GM19240 (cell line): ENCODE measurements at regions not wholly inside any gene's neighbourhood (a gene's known extent, or its start where the extent isn't known, plus 50 kb on each side); places are given as distances from the start of the nearest gene placed in this dataset.
"Not testable (repeated sequence)": the region's sequence is repeated elsewhere in the genome, so short reads cannot be mapped to it uniquely, and the experiment has no call there.

ENCODE experiments used
- DNase-seq: peaks from one replicate; pipeline ENCODE4 v3.0.0; 2011; ENCODE audit warnings: low spot score; ENCODE audit not compliant: insufficient read length

DNA sequence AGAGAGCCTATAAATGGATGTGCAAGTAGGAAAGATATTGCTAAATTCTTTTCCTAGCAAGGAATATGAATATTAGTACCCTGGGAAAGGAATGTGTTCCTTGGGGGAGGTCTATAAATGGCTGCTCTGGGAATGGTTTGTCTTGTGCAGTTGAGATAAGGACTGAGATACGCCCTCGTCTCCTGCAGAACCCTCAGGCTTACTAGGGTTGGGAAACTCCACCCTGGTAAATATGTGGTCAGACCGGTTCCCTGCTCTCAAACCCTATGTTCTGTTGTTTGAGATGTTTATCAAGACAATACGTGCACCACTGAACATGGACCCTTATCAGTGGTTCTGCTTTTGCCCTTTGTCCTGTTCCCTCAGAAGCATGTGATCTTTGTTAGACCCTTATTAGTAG lies 1698.9 kb downstream of the GRIK2 start:
- DNase-seq, result not testable (repeated sequence)

- no peak for DNase-seq
These were observed 1692.3 kb downstream of the GRIK2 start for GRCh38 chr6:103085801-103086200.

DNA sequence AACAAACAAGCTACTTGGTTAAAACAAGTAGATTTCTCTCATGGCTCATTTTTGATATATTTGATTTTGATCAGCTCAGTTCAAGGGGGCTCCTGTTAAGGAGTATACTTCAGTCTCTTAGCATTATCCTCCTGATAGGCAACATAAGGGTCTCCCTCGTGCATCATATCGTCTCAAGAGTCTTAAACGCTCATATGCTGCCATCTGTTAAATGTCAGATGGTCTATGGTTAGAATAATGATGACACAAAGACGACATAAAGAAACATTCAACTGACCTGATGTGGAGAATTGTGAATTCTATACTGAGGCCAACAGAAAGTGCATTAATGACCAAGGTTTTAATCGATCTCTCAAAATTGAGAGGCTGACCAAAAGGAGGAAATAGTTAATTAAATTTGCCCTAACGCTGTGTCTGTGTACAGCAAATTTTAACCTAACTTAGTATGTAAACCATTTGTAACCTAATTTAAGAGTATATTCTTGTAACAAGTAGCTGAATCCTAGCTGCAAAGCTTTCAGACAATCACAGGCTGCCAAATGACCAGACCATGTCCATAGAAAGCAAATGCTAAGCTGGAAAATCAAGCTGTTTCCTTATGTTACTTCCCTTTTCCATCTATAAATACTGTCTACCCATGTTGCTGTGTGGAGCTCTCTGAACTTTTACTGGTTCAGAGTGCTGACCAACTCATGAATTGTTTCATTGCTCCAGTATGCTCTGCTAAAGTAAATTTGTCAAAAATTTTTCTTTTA lies 1688.5 kb downstream of the GRIK2 start:
- DNase-seq, result no peak

DNA sequence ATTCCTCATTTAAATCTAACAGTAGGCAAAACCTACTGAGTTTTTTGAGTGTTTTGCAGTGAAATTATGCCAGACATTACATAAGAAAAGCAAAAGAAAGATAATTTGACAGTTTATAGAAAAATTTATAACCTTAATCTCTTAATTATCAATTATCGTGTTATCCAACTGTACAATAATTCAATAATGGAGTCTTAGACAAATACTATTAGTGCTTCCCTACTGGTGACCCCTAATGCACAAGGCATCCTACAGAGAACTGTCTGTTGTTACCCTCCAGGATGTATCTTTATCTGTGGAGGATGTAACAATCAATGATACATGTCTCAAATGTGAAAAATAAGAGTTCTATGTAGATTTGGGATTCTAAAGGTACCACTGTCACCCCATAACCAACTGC lies 1687.6 kb downstream of the GRIK2 start:
- no peak for DNase-seq

DNA sequence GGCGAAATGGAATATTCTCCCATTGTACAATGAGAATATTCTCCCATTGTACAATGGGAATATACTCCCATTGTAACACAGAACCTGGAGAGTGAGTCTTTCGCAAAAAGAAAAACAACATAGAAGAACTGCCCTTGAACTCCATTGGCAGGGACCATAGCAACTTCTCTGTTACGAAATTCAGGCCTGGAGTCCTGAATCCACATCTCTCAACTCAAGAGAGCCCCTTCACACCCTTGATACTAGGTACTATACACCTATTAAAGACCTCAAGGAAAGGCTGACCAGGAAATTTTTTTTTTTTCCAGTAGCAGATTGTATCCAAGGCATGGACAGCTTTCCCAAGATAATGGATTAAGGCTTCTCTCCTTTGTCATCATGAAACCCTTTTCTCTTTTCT lies 1687.0 kb downstream of the GRIK2 start:
- no peak for DNase-seq

- no peak for DNase-seq
These were observed 1686.4 kb downstream of the GRIK2 start for GRCh38 chr6:103079867-103080266.

GRCh38 chr6:103062136-103062535 lies 1668.6 kb downstream of the GRIK2 start:
- DNase-seq, result no peak

- DNase-seq, result no peak
These were observed 1654.1 kb downstream of the GRIK2 start for GRCh38 chr6:103047567-103047966.

DNA sequence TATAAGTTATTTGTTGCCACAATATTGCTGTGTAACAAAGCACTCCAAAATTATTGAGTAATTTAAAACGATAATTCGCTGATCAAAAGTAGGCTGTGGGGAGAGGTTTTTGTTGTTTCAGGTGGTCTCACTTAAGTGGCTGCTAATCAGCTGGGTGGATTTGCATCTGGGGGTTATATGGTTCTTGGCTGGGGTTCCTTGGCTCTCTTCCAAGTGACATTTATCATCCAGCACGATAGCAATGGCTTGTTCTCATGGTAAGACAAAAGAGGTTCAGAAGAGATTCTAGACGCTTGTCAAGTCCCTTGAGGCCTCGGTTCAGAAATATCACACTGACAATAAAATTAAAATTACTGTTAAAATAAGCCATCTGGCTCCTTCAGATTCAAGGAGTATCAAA lies 1648.8 kb downstream of the GRIK2 start:
- no peak for DNase-seq

- no peak for DNase-seq
These were observed 1643.3 kb downstream of the GRIK2 start for GRCh38 chr6:103036846-103037245.

DNA sequence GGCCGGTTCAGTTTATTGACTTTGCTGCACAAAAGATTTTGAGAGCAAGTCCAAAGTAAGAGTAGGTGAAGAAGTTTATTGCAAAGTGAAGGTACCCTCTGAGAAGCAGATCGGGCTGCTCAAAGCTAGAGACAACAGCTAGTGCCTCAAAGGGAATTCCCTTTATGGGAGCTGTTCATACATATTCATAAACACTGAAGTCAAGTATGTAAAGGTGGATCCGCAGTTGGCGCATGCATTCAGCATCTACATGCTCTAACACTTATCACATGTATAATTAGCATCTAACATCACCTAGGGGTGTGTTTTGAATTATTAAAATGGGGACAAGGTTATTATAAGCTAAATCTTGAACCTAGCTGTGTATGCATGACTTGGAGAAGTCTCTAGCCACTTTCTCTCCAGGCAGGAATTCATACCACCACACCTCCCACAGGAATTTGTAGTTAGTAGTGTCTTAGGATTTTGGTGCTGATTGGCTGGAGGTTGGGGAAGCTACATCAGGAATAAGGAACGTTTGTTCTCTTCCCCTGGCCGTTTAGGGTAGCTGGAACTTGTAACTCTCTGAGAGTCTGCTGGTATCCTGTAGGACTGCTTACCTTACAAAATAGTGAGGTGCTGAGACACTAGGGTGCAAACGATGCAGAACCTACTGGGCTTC lies 1633.9 kb downstream of the GRIK2 start:
- DNase-seq, result no peak

DNA sequence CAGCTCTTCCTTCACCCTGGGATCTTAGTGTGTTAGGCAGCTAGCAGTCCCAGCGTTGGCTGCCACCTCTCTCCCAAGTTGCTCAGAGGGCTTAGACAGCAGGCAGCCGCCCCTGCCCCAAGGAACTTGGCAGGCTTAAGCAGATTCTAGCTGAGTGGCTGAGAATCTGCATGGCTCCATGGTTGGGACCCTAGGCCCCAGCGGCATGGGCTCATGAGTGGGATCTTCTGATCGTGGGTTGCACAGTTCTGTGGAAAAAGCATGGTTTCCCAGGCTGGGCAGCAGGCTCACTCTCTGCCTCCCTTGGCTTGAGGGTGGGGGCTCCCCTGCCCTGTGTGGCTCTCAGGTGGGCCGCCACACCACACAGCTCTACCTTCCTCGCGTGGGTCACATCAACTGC lies 1624.9 kb downstream of the GRIK2 start:
- no peak for DNase-seq

- no peak for DNase-seq
These were observed 1624.4 kb downstream of the GRIK2 start for GRCh38 chr6:103017878-103018277.

DNA sequence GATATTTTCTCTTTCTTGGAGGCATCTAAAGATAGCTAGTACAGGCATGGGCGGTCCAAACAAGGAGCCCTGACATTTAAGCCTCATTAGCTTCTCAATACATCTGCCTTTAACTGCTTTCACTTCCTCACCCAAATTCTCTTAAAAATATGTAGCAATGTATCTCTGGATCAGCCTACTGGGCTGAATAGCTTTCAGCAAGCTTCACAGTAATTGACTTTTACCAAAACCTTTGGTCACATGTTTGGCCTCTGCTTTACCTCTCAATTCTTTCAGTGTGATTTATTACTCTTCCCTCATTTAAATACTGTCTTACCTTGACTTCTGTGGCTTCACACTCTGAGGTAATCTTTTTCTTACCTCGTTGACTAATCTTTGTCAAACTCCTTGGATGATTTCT lies 1618.1 kb downstream of the GRIK2 start:
- no peak for DNase-seq

DNA sequence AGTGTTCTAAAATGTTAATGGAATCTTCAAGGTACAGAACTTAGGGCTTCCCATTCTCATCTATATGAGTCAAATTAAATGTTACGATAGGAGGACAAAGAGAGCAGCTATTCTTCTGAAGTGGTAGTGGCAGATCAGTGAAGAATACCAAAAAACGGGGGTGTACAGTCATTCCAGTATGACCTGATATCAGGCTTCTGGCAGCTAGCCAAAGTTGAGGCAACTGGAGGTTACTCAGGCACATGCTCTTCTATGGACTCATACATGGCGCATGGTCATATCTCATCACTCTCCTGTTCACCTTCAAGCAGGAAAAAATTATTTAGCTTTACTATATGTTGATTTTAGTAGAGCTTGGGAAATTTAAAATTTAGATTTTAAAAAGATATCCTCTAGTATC lies 1608.8 kb downstream of the GRIK2 start:
- no peak for DNase-seq

DNA sequence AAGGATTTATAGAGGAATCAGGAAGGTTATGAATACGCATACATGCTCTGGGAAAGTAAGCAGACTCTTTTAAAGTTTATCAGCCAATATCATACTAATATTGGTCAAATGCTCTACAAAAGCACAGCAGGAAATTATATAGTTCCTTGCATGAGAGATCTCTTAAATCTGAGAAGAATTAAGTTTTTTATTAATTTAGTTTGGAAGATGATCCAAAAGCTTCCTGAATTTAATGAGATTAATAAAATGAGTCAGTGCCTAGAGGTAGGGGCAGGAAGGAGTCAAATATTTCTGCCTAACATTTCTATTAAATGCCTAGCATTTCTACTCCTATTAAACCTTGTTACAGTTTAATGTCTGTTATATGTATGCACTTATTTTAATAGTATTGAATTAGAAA lies 1608.2 kb downstream of the GRIK2 start:
- no peak for DNase-seq

DNA sequence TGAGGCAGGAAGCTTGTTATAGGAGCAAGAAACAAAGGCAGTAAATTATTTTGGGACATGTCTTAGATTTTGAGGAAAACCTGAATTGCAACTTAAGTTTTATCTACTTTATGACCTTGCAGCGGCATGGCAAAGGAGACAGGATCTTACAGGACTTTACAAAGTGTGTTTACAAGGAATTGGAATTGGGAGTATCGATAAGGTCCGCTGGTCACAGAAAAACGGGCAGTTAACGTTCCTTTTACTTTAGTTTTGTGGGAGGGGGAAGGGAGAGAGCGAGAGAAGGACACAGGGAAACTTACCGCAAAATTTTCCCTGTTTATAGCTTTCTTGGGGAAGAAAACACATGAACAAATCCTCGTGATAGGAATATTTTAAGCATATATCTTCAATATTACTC lies 1607.2 kb downstream of the GRIK2 start:
- no peak for DNase-seq

DNA sequence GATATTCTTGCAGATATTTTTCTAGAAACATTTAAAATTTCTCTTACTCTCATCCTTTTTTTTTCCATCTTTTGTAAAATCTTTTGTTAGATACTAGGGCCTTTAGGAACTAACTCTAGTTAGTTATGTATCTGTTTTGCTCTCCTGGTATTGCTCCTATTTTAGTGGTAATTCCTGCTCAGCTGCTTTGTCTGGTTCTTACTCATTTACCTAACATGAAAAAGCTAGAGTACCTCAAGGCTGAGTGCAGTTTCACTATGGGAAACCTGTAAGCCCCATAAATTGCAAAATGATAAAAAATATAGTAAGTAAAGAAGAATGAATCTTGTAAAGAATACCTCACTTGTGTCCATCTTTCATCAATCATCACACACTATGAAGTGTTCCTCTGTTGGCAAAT lies 1602.0 kb downstream of the GRIK2 start:
- no peak for DNase-seq

DNA sequence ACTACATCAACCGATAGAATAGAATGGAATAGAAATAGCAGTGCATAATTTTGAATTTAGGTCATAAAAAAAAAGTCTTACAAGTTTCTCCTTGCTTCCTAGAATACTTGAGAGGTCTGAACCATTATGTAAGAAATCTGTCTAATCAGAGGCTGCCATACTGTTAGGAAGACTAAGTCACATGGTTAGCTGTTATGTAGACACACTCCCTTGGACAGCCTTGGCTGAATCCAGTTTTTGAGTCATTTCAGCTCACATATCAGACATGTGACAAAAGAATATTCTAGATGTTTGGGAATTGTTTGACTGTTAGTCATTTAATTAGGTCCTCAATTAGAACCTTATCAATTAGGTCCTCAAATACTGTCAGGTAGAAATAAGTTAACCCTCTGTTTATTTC lies 1601.4 kb downstream of the GRIK2 start:
- no peak for DNase-seq

GRCh38 chr6:102986086-102986485 lies 1592.6 kb downstream of the GRIK2 start:
- no peak for DNase-seq

GRCh38 chr6:102984357-102984756 lies 1590.8 kb downstream of the GRIK2 start:
- no peak for DNase-seq

DNA sequence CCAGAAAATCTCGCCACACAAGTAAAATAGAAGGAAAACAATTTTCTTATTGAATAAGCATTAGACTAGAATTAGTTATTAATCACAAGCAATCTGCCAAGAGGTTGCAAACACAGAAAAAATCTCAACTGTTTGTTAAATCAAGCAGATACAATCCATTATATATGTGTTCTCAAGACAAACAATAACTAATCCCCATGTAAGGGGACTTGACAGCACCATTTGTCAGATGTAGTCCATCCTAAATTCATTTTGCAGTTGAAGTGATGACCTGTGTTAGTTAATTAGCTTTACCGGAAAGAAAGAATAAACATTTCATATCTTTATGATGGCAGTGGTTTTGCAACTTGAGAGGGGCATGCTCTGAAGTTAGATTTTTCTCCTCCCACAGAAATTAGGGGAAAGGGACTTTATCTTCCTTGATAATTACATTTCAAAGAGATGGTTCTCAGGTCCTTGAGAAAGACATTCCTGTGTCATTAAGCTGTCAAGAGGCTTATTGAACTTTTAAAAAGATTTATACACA lies 1588.0 kb downstream of the GRIK2 start:
- DNase-seq, result no peak

- no peak for DNase-seq
These were observed 1587.4 kb downstream of the GRIK2 start for GRCh38 chr6:102980951-102981350.
